HG03378 (cell line): ENCODE measurements at regions not wholly inside any gene's neighbourhood (a gene's known extent, or its start where the extent isn't known, plus 50 kb on each side); places are given as distances from the start of the nearest gene placed in this dataset.

ENCODE experiments used
- ATAC-seq: cut with Tn5 transposase; IDR thresholded peaks from one replicate; pipeline ENCODE4 v1.9.1; 2021; ENCODE audit warnings: mild to moderate bottlenecking, moderate library complexity; ENCODE audit not compliant: unreplicated experiment

DNA sequence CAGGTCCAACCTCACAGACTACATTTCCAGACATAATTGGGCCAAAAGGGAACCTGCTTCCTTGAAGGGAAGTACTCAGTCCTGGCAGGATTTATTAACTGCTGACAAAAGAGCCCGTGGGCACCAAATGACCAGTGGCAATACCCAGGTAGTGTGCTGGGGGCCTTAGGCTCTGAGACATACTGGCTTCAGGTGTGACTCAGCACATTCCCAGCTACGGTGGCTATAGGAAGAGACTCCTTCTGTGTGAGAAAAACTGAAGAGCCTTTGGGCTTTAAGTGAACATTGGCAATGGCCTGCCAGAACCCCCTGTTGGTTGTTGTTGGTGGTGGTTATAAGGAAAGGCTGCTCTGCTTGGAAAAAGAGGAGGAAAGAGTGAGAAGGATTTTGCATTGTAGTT is 401.8 kb downstream of the KCNJ3 start:
- no peak for ATAC-seq

DNA sequence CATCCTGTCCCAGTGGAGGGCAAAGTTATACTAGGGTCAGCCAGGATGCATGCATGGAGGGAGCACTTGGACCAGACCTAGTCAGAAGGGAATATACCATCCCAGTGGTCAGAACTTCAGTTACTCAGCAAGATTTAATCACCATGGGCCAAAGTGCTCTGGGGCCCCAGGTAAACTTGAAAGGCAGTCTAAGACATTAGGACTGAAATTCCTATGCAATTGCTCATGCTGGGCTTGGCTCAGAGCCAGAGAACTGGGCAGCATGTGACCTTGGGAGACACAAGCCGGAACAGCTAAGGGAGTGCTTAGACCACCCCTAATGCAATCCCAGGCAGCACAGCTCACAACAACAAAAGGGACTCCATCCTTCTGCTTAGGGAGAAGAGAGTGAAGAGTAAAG is 401.3 kb downstream of the KCNJ3 start:
- ATAC-seq, result no peak

DNA sequence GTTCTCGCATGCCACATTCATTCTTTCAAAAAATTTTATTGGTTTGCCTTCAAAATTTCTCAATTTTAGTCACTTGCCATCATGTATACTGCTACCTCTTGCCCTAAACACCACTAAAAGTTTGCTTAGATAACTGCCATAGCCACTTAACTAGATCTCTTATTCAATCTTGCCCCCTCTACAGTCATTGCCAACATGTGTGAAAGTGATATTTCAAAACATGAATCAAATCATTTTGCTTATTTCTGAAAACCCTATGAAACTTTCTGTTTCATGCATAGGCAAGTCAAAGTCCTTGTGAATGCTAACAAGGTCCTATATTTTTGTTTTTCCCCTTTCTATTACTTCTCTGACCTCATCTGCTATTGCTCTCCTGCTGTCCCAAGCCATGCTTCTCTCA is 397.1 kb downstream of the KCNJ3 start:
- no peak for ATAC-seq

DNA sequence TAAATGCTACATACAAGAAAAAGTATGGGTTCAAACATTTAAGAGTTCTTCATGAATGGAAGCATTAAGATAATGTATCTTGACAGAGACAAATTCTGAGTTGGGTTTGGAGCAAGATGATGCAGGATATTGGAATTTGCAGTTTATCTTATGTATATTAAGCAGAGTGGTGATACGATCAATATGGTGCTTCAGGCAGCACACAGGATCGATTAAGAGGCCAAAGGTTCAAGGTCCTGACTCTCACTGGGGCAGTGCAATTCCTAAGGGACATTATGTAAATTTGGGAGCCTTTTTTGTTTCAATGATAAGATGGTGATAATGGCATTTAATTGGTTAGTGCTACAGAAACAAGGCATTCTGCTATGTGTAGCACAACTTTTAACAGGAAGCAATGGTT is 381.9 kb downstream of the KCNJ3 start:
- ATAC-seq, result no peak

DNA sequence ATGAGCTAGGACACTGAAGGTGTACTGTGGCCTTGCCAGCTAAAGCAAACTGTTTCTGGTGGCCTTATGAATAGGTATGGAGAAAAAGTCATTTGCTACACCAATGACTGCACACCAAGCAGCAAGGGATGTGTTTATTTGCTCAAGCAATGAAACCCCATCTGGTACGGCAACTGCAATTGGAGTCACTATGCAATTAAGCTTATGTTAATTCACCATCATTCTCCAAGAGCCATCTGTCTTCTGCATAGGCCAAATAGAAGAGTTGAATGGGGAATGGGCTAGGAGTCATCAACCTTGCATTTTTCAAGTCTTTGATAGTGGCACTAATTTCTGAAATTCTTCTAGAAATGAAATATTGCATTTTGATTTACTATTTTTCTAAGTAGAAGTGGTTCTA is 372.0 kb downstream of the KCNJ3 start:
- ATAC-seq, result no peak

DNA sequence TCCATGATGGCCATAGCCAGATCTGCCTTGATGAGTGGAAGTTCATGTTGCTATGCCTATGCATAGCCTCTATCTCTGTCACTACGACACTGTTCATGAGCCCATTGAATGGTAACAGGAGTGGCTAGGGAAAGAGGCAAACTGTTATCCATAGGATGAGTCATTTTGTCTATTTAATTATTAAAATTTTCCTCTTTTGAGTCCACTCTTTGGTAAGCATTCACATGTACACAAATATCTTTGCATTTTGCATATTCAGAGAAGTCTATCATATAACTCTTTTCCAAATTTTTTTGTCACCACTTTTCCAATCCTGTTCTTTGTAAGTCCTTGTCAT is 364.4 kb downstream of the KCNJ3 start:
- no peak for ATAC-seq

DNA sequence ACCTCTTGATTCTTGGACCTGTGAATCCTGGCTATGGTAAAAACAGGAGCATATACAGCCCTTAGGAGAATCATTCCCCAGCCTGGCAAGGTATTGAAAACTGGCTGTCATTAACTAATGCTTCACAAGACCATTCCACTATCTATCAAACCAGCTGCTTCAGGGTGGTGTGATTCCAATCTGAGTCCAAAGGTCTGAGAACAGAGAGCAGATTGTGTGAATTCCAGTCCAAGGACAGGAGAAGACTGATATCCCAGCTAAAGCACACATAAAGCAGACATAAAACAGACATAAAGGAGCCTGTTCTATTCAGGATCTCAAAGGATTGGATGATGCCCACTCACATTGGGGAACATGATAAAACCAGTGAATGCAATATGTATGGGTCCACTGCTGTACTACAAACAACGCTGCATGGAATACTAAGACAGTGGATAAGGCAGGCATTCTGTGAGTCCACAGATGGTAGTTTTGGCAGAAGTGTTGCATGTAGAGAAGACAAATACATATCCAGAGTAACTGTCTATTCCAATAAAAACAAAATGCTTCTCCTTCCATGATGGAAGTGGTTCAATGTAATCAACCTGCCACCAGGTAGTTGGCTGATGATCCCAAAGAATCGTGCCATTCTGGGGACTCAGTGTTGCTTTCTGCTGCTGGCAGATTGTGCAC is 363.9 kb downstream of the KCNJ3 start:
- ATAC-seq, result no peak

DNA sequence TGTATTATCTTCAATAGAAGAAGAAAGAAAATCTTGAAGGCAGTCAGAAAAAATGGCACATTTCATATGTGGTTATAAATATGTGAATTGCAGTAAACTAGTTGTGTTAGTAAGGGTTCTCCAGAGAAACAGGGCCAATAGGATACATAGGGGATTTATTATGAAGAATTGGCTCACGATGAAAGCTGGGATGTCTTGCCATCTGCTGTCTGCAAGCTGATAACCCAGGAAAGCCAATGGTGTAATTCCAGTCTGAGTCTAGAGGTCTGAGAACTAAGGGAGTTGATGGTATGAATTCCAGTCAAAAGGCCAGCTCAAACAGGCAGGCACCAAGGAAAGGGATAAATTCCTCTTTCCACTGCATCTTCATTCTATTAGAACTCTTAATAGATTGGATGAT is 362.4 kb downstream of the KCNJ3 start:
- no peak for ATAC-seq

DNA sequence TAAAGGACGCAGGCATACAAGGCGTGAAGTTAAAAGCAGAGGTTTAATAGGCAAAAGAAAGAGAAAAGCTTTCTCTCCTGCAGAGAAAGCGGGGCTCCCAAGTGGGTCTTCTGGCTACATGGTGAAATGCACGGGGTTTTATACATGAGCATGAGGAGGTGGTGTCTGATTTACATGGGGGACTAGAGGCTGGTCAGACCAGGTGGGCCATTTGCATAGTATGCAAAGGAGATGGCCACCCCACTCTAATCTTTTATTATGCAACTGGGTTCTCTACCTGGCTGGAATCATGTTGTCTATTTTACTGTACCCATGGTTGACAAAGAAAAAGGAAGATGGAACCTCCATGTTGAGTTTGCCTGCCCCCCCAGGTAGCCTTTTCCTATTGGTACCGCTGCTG is 356.2 kb downstream of the KCNJ3 start:
- no peak for ATAC-seq

DNA sequence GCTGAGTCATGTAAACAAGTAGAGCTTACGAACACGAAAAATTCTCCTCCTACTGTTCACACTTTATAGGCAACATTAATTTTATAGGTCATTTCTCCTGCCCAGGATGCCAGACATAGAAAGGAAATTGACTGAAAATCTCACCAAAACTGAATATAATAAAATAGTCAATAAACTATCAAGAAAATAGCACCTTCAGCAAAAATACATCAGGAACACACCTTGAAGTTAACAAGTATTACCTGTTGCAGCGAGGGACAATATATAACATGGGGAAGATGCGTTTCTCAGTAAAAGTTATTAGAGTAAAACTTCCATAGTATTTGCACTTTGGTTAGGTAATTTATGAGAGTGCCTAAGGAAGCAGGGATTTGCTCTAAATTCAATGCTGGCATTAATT is 344.6 kb downstream of the KCNJ3 start:
- ATAC-seq, result no peak

DNA sequence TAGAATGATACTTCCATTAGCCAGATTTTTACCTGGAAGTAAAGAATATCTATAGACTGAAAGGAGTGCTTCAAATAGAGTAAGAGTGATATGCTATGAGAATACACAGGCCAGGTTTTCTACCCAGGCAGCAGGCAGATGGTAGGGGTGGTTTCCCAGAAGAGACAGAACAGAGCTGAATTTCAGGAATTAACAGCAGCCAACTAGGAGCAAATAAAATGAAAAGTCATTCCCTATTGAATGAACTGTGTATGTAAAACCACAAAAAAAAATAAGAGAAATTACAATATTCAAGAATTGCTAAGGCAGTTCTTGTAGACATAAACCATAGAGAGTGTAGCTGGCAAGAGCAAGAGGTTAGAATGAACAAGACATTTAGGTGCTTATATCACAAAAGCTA is 336.8 kb downstream of the KCNJ3 start:
- ATAC-seq, result no peak

DNA sequence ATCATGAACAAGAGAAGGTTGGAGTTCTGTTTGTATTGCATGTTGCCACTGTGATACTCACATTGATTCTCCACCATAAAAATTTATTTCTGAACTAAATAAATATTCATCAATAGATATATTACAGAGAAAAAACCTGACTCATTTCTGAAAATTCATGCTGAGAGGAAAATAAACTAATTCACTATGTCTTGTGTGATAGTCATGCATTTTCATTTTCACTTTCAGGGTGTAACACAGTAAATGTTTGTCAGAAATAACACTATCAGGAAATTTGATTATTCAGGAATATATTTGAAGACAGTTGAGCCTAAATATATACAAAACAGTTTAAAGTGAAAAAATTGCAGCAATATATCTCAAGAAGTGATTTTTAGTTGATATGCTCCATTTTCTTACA is 335.2 kb downstream of the KCNJ3 start:
- peak; percentile 74 for ATAC-seq

DNA sequence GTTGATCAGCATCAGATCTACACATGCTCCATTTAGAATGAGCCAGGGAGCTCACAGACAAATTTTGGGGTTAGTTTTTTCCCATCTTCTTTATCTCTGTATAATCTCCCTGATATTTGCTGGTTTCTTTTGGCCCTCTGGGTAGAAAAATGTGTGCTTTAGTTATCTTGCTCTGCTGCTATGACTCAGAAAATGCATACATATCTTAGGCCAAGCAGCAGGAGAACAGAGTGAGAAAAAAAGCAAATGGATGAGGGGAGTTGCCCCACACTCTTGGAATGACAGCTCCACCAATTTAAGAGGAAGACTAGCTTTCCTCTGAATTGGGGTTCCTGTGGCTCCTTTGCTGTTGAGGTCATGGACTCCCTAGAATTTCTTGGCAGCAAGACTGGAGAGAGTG is 331.8 kb downstream of the KCNJ3 start:
- no peak for ATAC-seq

DNA sequence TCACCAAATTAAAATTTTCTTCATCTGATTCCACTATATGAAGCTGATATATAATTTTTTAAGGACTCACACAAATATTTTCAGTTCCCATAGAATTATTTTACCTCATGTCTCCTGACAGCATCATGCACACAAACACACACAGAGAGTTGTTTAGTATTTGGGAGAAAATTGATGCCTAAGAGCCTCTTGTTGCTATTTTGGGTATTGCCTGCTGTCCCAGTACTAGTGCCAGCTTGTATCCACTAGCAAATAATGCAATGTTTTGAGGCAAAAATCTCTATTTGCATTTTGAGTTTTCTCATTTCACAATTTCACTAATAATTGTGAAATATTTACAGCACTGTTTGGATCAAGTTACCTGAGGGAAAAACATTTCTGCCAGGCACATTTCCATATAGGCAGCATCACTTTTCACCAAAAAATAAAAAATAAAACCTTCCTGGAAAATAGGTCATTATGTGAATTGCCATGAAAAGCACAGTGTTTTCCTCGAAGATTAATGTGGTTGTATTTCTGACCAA is 328.2 kb downstream of the KCNJ3 start:
- ATAC-seq, result no peak

DNA sequence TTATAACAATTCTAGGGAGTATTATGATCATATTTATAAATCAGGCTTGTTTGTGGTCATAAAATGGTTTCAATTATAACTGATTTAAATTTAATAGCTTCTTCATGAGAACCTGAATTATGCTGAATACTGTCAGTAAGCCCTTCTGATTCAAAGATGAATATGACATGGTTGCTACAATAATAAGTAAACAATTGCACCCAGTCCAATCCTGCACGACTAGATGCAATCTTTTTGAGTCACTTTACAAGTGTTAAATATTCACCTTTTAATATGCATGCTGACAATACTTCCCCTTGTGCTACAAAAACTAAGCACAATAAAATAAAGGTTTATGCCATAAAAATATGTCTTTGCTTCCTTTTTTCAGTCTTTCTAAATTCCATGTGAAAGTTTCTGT is 325.2 kb downstream of the KCNJ3 start:
- no peak for ATAC-seq

DNA sequence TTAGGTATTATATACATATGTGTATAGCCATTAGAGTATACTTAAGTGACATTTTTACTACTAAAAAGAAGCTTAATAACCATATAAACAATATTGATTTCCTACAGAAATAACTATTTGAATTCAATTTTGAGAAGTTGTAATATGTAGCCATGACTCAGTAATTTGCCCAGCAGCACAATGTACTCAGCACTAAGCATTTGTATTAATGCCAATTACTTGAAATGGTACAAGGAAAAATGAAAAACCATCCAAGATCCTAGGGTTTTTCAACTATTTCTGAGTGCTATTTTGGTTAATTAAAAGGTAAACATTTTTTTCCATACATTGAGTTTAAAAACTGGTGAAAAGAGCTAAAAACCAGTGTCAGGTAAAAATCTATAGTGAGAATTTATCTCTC is 324.0 kb downstream of the KCNJ3 start:
- no peak for ATAC-seq

DNA sequence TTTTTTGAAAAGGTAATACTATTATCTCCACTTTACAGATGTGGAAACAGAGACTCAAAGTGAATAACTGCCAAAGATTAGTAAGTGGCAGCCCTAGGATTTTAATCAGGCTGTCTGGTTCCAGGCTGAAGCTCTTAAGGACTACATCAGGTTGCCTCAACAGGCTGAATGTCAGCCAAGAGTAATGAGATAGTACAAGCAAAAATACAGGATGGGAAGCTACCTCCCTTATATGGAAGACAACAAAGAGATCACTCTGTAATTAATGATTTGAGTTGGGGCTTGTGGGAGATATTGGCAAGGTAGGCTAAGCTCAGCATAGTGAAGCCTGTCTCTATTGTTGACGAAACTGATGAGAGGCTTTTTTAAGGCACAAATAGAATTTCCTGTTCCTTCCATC is 323.1 kb downstream of the KCNJ3 start:
- ATAC-seq, result no peak

DNA sequence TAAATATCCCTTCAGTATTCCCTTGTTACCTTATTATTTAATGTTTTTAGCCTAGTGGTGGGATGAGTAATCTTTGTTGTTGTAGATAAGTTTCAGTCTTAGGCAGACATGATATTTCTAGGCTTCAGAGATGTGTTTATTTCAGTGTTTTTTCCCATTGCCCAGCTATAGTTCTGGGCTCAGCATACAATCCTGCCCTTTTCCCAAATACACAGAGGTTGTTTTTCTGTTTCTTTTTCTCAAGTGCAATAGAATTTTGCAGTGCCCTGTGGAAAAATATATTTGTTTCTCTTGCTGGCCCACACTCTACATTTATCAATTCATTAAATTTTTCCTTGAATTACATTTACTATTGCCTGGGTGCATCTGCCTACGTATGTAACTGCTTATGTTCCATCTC is 321.8 kb downstream of the KCNJ3 start:
- no peak for ATAC-seq

DNA sequence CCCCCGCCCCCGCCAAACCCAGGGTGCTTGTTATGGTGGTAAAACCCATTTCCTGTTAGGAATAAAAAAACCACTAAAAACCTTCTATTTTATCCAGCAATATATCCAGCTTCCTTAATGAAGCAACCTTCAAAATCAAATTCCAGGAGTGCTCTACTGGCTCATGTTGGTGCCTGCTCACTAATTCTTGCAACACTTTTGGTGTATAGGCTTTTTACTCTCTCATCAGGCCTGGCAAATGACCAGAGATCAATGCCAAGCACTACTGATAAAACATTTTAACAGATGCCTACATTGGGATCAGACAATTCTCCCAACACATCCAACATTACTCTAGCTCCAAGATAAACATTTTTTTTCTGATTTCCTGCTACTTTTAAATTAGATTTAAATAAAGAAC is 312.4 kb downstream of the KCNJ3 start:
- no peak for ATAC-seq

DNA sequence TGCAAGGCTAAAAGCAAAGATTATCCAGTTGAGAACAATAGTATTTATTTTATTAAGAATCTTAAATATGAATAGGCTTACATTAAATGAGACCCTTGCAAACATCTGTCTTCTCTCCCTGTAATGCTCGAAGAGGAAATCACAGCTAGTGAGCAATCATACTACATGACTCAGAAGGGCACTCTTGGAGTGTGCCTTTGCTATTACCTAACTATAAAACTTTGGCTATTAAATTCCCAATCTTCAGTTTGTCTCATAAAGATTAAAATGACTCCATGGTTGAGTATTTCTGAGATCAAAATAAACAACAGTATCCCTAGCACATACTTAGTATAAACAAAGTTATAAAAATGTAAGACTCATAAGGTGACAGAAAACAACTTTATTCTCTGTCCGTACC is 296.9 kb downstream of the KCNJ3 start:
- ATAC-seq, result no peak

DNA sequence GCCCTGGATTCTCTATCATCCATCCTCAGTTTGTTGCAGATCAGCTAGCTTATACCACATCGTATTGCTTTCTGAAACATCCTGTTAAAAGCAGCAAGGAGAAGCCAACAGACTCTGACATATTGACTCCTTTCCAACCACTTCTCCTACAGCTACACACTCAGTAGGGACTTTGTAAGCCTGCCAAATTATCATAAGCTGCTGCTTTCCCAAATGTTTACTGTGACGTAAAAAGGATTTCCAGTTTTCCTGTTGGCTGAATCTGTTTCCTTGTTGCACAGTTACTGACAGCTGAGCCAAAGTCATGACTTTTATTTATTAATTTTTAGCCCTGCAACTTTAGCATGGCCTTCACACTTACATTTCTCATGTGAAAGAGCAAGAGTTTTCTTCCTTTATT is 294.3 kb downstream of the KCNJ3 start:
- no peak for ATAC-seq

DNA sequence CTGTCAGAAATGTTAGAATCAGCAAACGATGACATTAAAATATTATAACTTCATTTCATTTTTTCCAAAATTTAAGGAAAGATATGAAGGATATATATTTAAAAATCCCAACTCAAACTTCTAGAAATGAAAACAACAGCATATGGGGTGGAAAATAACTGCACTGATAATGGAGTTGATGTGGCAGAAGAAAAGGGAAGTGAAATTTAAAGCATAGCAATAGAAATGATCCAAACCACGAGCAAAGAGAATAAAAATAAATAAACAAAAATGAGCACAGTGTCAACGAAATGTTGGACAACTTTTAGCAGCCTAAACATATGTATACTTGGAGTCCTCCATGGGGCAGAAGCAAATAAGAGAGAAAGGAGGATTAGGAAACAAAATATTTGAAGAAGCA is 280.2 kb downstream of the KCNJ3 start:
- ATAC-seq, result peak; percentile 71

DNA sequence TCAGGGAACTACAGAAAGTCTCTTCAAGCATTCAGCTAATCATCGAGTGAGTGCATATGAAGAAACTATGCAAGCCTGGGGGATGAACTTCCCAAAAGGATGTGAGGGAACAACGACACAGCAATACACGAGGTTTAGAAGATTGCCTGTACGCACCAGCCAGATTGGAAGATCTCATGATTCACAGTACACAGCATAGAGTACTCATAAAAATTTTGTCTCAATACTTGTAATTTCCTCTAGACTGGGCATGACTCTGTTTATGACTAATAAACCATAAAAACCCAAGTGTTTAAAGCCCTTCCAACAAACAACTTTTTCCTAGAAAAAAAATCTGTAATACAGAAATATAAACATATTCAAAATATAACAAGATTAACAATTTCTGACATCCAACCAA is 279.7 kb downstream of the KCNJ3 start:
- no peak for ATAC-seq
